ENCODE measurements at regions not wholly inside any gene's neighbourhood (a gene's known extent, or its start where the extent isn't known, plus 50 kb on each side); places are given as distances from the start of the nearest gene placed in this dataset.

DNA sequence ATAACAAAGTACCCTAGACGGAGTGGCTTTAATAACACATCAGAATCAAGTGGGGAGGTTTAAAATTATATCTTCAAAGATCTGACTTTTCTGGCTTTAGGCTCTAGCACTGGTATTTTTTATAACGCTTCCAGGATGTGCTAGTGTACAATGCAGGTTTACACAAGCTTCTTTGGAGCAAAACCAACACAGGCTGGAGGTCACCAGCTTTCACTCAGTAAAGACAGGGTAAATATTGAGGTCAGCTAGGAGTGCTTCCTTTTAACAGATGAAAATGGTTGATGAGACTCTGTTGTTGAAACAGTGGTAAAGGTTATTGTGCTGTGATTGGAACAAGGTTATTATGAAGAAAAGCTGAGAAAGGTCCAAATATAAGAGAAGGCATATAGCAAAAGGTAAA, 414.2 kb downstream of the TAF11L14 start:
- TF ChIP-seq, protein P1, sequence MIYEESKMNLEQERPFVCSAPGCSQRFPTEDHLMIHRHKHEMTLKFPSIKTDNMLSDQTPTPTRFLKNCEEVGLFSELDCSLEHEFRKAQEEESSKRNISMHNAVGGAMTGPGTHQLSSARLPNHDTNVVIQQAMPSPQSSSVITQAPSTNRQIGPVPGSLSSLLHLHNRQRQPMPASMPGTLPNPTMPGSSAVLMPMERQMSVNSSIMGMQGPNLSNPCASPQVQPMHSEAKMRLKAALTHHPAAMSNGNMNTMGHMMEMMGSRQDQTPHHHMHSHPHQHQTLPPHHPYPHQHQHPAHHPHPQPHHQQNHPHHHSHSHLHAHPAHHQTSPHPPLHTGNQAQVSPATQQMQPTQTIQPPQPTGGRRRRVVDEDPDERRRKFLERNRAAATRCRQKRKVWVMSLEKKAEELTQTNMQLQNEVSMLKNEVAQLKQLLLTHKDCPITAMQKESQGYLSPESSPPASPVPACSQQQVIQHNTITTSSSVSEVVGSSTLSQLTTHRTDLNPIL (CRISPR knock-in tag; IDR thresholded peaks at IDR 0.05; ENCODE audit: low read depth): no peak
- no peak for TF ChIP-seq ZFP3 (CRISPR knock-in tag; IDR thresholded peaks at IDR 0.05)
- TF ChIP-seq, protein P2, sequence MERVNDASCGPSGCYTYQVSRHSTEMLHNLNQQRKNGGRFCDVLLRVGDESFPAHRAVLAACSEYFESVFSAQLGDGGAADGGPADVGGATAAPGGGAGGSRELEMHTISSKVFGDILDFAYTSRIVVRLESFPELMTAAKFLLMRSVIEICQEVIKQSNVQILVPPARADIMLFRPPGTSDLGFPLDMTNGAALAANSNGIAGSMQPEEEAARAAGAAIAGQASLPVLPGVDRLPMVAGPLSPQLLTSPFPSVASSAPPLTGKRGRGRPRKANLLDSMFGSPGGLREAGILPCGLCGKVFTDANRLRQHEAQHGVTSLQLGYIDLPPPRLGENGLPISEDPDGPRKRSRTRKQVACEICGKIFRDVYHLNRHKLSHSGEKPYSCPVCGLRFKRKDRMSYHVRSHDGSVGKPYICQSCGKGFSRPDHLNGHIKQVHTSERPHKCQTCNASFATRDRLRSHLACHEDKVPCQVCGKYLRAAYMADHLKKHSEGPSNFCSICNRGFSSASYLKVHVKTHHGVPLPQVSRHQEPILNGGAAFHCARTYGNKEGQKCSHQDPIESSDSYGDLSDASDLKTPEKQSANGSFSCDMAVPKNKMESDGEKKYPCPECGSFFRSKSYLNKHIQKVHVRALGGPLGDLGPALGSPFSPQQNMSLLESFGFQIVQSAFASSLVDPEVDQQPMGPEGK (CRISPR knock-in tag; IDR thresholded peaks at IDR 0.05; ENCODE audit: borderline replicate concordance): no peak
- TF ChIP-seq, protein P3, sequence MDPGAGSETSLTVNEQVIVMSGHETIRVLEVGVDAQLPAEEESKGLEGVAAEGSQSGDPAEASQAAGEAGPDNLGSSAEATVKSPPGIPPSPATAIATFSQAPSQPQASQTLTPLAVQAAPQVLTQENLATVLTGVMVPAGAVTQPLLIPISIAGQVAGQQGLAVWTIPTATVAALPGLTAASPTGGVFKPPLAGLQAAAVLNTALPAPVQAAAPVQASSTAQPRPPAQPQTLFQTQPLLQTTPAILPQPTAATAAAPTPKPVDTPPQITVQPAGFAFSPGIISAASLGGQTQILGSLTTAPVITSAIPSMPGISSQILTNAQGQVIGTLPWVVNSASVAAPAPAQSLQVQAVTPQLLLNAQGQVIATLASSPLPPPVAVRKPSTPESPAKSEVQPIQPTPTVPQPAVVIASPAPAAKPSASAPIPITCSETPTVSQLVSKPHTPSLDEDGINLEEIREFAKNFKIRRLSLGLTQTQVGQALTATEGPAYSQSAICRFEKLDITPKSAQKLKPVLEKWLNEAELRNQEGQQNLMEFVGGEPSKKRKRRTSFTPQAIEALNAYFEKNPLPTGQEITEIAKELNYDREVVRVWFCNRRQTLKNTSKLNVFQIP (CRISPR knock-in tag; IDR thresholded peaks at IDR 0.05; ENCODE audit: borderline replicate concordance, low read depth): no peak
- no peak for TF ChIP-seq ESRRG (CRISPR knock-in tag; IDR thresholded peaks at IDR 0.05)
- TF ChIP-seq BACH2 (CRISPR knock-in tag; IDR thresholded peaks at IDR 0.05; ENCODE audit: borderline replicate concordance): no peak
- TF ChIP-seq ZNF8 (CRISPR knock-in tag; IDR thresholded peaks at IDR 0.05): no peak
- no peak for TF ChIP-seq SNAI2 (CRISPR knock-in tag; IDR thresholded peaks at IDR 0.05)
- TF ChIP-seq PPARA (CRISPR knock-in tag; IDR thresholded peaks at IDR 0.05; ENCODE audit: borderline replicate concordance): no peak
- no peak for TF ChIP-seq CSDC2 (CRISPR knock-in tag; IDR thresholded peaks at IDR 0.05)
- TF ChIP-seq OSR1 (CRISPR knock-in tag; IDR thresholded peaks at IDR 0.05): no peak
- no peak for TF ChIP-seq ZC3H10 (CRISPR knock-in tag; IDR thresholded peaks at IDR 0.05)
- TF ChIP-seq ZNF565 (CRISPR knock-in tag; conservative IDR thresholded peaks at IDR 0.05; ENCODE audit: low read depth): no peak
